Aorta (tissue), 5 donors: ENCODE measurements at regions not wholly inside any gene's neighbourhood (a gene's known extent, or its start where the extent isn't known, plus 50 kb on each side); places are given as distances from the start of the nearest gene placed in this dataset.

Source experiments
- ATAC-seq: fragments of 200-7000 bp; cut with Tn5 transposase; one replicate; pipeline ENCODE4 v1.9.1; 2022; ENCODE audit warnings: moderate library complexity; ENCODE audit not compliant: low FRiP score
- DNase-seq, 2 donors: peaks; one replicate each; pipeline ENCODE4 v3.0.0-alpha.2; 2020
- H3K27ac ChIP-seq, 2 donors: one replicate each; pipeline ENCODE4 v1.5.1; 2013; ENCODE audit warnings: low read length in 2 of 2, mild to moderate bottlenecking in 2 of 2, moderate library complexity in 2 of 2, control low read depth in 1 of 2, inconsistent platforms in 1 of 2, low read depth in 1 of 2
- H3K27me3 ChIP-seq, 2 donors: one replicate each; pipeline ENCODE4 v1.6.1; 2013; ENCODE audit warnings: control low read depth in 1 of 2, low read length in 1 of 2, mild to moderate bottlenecking in 1 of 2, moderate library complexity in 1 of 2; ENCODE audit not compliant: insufficient read depth in 2 of 2, control insufficient read depth in 1 of 2
- H3K36me3 ChIP-seq, 2 donors: one replicate each; pipeline ENCODE4 v1.6.1; 2013; ENCODE audit warnings: control low read depth in 1 of 2, low read length in 1 of 2, mild to moderate bottlenecking in 1 of 2; ENCODE audit not compliant: insufficient read depth in 2 of 2, control insufficient read depth in 1 of 2
- H3K4me1 ChIP-seq, 2 donors: one replicate each; pipeline ENCODE4 v1.6.1; 2013; ENCODE audit warnings: low read length in 2 of 2, control low read depth in 1 of 2, mild to moderate bottlenecking in 1 of 2, moderate library complexity in 1 of 2; ENCODE audit not compliant: insufficient read depth in 2 of 2, control insufficient read depth in 1 of 2
- H3K4me3 ChIP-seq, 2 donors: one replicate each; pipeline ENCODE4 v1.5.1; 2013; ENCODE audit warnings: low read length in 2 of 2, control low read depth in 1 of 2, mild to moderate bottlenecking in 1 of 2
- H3K9me3 ChIP-seq: one replicate; pipeline ENCODE4 v1.6.1; 2013; ENCODE audit warnings: mild to moderate bottlenecking, low read length; ENCODE audit not compliant: control insufficient read depth
- WGBS, 2 donors: extraction: QIAGEN DNeasy Blood & Tissue Kit; methylation state at CpG; one replicate each; pipeline ENCODE4 v1.1.7; 2013; 5-methylcytosine and 5-hydroxymethylcytosine counted together
- intact Hi-C, 2 donors: fragments of 100-400 bp; cut with DNase I; formaldehyde crosslinking; loops; one replicate each; pipeline versions ENCODE4 v1.14.2 to v1.15.0; 2022
- donor health status: healthy with polysubstance abuse.
- donor health status: Bipolar disorder and iron deficiency.
- donor health status: DM: no; HTN: no; CAD: no.
- donor health status: DM: no; HTN: no; CAD: no.
- donor health status: DM: yes; HTN: yes; CAD: no.

DNA sequence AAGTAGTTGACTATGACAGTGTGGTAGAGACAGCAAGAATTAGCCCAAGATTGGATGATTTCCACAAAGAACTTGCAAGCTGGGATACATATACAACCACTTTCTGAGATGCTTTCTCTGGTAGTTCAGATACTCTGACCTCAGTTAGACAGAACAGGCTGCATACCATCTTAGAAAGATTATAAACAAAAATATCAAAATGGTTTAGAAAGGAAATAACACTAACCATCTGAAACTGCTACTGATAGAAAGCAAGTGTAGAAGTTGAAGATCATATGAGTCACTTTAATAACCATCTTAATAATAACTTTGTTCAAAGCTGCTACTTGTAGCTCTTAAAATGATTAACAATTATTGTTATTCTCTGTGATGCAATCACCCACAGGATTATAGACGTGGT lies 255.4 kb upstream of the TTC29 start:
- ATAC-seq (no peak), DNase-seq (no peak)
- Histone ChIP-seq H3K9me3 (no peaks in the 10 kb centered on the region), H3K27ac (no peak overlapping the region), H3K36me3 (no peaks in the 10 kb centered on the region), H3K4me3 (no peak overlapping the region), H3K27me3 (no peaks in the 10 kb centered on the region), H3K4me1 (no peaks in the 10 kb centered on the region)
- 82 to 88% methylated on average over 1 of the region's 1 CpG for WGBS, 2 donors
- intact Hi-C loops = no loop called here

DNA sequence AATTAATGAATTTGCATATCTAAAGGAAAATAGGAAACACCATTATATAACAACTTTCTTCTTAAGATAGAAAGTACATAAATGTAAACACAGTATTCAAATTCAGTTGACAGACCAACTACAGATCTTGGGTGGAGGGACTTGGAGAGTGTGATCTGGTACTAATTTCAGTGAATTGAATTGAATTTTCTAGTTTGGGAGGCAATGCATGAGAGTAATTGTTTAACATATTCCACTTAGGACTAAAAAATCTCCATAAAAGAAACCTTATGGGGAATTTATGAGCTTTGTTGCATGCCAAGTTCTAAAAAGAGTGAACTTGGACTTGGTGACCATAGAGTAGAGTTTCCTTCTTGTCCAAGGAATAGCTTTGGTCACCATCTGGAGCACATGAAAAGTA lies 261.1 kb upstream of the TTC29 start:
- intact Hi-C loops = no loop called here
- no peaks in the 10 kb centered on the region for H3K36me3 ChIP-seq
- no peaks in the 10 kb centered on the region for H3K4me1 ChIP-seq
- H3K4me3 ChIP-seq = no peak overlapping the region
- H3K9me3 ChIP-seq = no peaks in the 10 kb centered on the region
- DNase-seq (no peak), ATAC-seq (no peak)
- H3K27me3 ChIP-seq = no peaks in the 10 kb centered on the region
- no peak overlapping the region for H3K27ac ChIP-seq

DNA sequence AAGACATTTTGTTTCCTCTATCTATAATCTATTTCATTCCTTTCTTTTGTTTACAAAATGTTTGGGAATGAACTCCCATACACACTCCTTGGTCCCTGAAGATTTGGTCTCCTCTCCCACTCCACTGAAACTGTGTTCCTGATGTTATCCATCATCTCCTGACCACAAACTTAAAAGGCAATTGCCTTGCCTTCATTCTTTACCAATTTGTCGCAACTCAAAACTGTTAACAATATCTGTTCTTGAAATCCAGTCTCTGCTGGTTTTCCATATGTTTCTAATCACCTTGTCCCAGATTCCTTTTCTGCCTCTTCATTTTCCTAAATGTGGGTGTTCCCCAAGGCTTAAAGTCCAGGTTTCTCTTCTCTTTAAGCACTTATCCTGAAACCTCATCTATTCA lies 262.2 kb upstream of the TTC29 start:
- no peaks in the 10 kb centered on the region for H3K4me1 ChIP-seq
- intact Hi-C loops = no loop called here
- no peak overlapping the region for H3K4me3 ChIP-seq
- no peak for DNase-seq
- H3K27me3 ChIP-seq = no peaks in the 10 kb centered on the region
- WGBS, 2 donors = 96 to 98% methylated on average over 1 of the region's 1 CpG
- H3K36me3 ChIP-seq = no peaks in the 10 kb centered on the region
- no peak overlapping the region for H3K27ac ChIP-seq
- no peak for ATAC-seq
- no peaks in the 10 kb centered on the region for H3K9me3 ChIP-seq

DNA sequence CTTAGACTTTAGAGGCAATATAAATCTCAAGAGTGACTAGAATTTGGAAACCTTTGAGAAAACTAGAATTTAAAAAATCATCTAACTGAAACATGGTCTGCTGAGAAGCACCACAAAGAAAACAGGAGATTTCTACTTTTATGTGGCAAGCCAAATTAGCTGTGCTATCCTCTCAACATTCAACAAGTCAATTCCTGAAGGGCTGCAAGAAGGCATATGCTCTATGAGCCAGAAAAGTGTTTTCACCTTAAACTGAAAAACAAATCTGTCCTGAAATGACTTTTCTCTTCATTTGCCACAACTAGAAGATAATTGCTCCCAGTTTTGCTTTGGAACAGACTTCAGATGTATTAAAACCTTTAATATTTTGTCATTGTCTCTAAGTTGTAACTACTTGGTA lies 263.2 kb upstream of the EDNRA start:
- DNase-seq = no peak
- no peak overlapping the region for H3K27ac ChIP-seq
- intact Hi-C loops = no loop called here
- no peaks in the 10 kb centered on the region for H3K36me3 ChIP-seq
- H3K4me3 ChIP-seq = no peak overlapping the region
- H3K27me3 ChIP-seq = no peaks in the 10 kb centered on the region
- no peaks in the 10 kb centered on the region for H3K9me3 ChIP-seq
- no peaks in the 10 kb centered on the region for H3K4me1 ChIP-seq
- no peak for ATAC-seq

DNA sequence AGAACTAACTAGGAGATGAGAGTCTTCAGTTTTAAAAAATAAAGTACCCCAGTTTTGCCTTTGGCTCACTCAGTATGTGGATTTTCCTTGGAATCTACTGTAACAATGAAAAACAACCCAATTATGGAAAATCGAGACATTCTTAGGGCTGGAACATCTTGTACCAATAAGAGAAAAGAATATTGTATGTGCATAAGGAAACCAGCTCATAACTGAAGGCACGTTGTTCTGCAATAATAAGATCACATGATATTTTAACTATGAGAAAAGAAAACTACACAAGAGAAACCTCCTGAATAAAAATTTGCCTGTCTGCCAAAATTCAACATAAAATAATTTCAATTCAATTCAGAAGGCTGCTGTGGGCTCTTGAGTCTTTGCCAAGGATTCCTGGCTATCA lies 261.8 kb upstream of the EDNRA start:
- H3K27ac ChIP-seq = no peak overlapping the region
- H3K27me3 ChIP-seq = no peaks in the 10 kb centered on the region
- ATAC-seq (no peak), DNase-seq (no peak)
- no peaks in the 10 kb centered on the region for H3K4me1 ChIP-seq
- H3K4me3 ChIP-seq = no peak overlapping the region
- H3K36me3 ChIP-seq = no peaks in the 10 kb centered on the region
- intact Hi-C loops = no loop called here
- 27 to 29% methylated on average over 2 of the region's 2 CpGs for WGBS, 2 donors
- H3K9me3 ChIP-seq = no peaks in the 10 kb centered on the region

DNA sequence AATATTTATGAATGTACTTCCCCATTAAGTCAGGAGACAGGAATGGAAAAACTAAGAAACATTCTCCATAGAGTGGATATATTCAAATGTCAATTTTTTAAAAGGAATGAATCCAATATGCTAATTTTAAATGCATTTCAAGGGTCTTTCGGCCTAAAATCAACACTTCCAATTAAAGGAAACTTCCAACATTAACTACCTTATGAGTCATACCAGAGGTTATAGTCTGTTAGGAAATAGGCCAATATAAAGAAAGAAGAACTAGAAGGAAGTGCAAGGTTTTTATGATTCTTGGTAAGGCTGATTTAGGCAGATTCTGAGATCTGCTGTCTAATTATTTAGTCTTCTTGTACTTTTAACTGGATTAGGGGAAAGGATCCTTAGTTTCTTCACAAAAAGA lies 260.1 kb upstream of the EDNRA start:
- Histone ChIP-seq H3K27me3 (no peaks in the 10 kb centered on the region), H3K9me3 (no peaks in the 10 kb centered on the region), H3K36me3 (no peaks in the 10 kb centered on the region), H3K4me1 (no peaks in the 10 kb centered on the region), H3K27ac (no peak overlapping the region), H3K4me3 (no peak overlapping the region)
- DNase-seq (no peak), ATAC-seq (no peak)
- WGBS, 2 donors = 9 to 15% methylated on average over 1 of the region's 1 CpG
- intact Hi-C loops = loop anchor here in 1 of 2 donors (10.0 kb wide), 1 partner anchor 56 kb away; no protein-coding TSS in a partner anchor

DNA sequence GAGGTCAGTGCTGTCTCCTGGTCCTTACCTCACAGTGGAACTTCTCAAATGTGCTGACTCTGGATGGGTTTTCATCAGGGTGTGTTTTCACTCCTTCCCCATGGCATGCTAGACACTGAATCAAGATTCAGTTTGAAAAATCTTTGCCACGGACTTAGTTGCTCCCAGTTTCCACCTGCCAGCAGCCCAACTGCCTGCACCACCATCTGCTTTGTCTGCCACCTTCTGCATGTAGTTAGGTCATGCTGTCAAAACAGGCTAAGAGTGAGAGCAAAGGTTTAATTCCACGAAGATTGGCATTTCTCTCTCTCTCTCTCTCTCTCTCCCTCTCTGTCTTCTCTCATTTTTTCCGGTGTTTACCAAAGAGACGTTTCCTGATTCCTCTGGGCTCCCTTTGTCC lies 258.0 kb upstream of the EDNRA start:
- no peaks in the 10 kb centered on the region for H3K4me1 ChIP-seq
- no peak overlapping the region for H3K27ac ChIP-seq
- H3K27me3 ChIP-seq = no peaks in the 10 kb centered on the region
- H3K4me3 ChIP-seq = no peak overlapping the region
- 71 to 73% methylated on average over 4 of the region's 4 CpGs for WGBS, 2 donors
- no peaks in the 10 kb centered on the region for H3K9me3 ChIP-seq
- no peak for DNase-seq
- no peak for ATAC-seq
- intact Hi-C loops = loop anchor here in 1 of 2 donors (10.0 kb wide), 1 partner anchor 58 kb away; no protein-coding TSS in a partner anchor
- no peaks in the 10 kb centered on the region for H3K36me3 ChIP-seq

DNA sequence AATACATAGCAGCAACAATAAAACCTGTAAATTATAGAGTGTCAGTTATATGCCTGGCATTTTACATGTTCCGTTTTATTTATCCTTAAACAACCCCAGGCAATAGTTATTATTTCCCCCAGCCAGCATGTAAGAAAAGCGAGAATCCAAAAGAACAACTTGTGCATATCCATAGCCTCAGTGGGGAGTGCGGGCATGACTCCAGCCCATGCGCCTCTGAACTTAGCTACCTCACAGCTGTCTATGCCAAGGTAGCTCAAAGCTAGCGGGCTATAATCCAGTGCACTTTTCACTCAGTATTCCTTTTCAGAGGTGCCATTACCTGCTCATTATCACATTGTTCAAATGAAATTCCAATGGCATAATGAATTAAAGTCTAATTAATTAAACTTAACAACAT lies 257.3 kb upstream of the EDNRA start:
- Histone ChIP-seq H3K27me3 (no peaks in the 10 kb centered on the region), H3K4me1 (no peaks in the 10 kb centered on the region), H3K4me3 (no peak overlapping the region), H3K36me3 (no peaks in the 10 kb centered on the region), H3K9me3 (no peaks in the 10 kb centered on the region), H3K27ac (no peak overlapping the region)
- ATAC-seq (no peak), DNase-seq (no peak)
- WGBS, 2 donors = 96% methylated on average over 5 of the region's 5 CpGs
- intact Hi-C loops = loop anchor here in 1 of 2 donors (10.0 kb wide), 1 partner anchor 59 kb away; no protein-coding TSS in a partner anchor

DNA sequence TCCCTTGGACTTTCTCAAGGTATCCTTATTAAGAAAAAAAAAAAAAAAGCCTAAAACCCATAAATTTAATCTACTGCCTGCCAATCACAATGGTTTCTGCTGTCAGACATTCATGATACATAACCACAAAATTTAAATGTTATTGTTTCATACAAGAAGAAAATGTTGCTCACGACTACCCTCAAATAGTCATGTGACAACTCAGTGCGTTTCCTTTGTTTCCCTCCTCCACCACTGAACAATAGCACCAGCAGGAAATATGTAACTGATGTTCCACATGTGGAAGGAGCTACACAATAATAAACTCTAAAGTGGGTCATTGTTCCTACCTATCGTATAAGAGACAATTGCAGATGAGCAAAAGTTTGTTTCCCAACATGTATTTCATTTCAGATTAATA lies 244.1 kb upstream of the EDNRA start:
- no peak overlapping the region for H3K4me3 ChIP-seq
- 86 to 89% methylated on average over 3 of the region's 3 CpGs for WGBS, 2 donors
- H3K4me1 ChIP-seq = no peaks in the 10 kb centered on the region
- no peaks in the 10 kb centered on the region for H3K27me3 ChIP-seq
- H3K27ac ChIP-seq = no peak overlapping the region
- ATAC-seq = no peak
- H3K36me3 ChIP-seq = no peaks in the 10 kb centered on the region
- no peak for DNase-seq
- intact Hi-C loops = no loop called here
- H3K9me3 ChIP-seq = no peaks in the 10 kb centered on the region
